ENCODE measurements at regions not wholly inside any gene's neighbourhood (a gene's known extent, or its start where the extent isn't known, plus 50 kb on each side); places are given as distances from the start of the nearest gene placed in this dataset.
"Not testable (repeated sequence)": the region's sequence is repeated elsewhere in the genome, so short reads cannot be mapped to it uniquely, and the experiment has no call there.

GRCh38 chr5:50898966-50899365 is 232.5 kb downstream of the PARP8 start:
- DNase-seq (ENCODE audit: low spot score) = no peak

GRCh38 chr5:50900952-50901510 is 234.6 kb downstream of the PARP8 start:
- no peak for DNase-seq (ENCODE audit: low spot score)

GRCh38 chr5:50903651-50904050 is 237.2 kb downstream of the PARP8 start:
- no peak for DNase-seq (ENCODE audit: low spot score)

GRCh38 chr5:50905996-50906570 is 239.6 kb downstream of the PARP8 start:
- DNase-seq (ENCODE audit: low spot score) = no peak

- DNase-seq (ENCODE audit: low spot score) = not testable (repeated sequence)
Observed at GRCh38 chr5:50920160-50920559, 253.7 kb downstream of the PARP8 start.

- DNase-seq (ENCODE audit: low spot score) = no peak
Observed at GRCh38 chr5:50921366-50922133, 255.1 kb downstream of the PARP8 start.

GRCh38 chr5:50922134-50922941 is 255.9 kb downstream of the PARP8 start:
- DNase-seq (ENCODE audit: low spot score) = not testable (repeated sequence)

GRCh38 chr5:50922942-50923767 is 256.7 kb downstream of the PARP8 start:
- no peak for DNase-seq (ENCODE audit: low spot score)

- DNase-seq (ENCODE audit: low spot score) = no peak
Observed at GRCh38 chr5:50923768-50924494, 257.5 kb downstream of the PARP8 start.

GRCh38 chr5:50927953-50928352 is 261.5 kb downstream of the PARP8 start:
- no peak for DNase-seq (ENCODE audit: low spot score)

- DNase-seq (ENCODE audit: low spot score) = no peak
Observed at GRCh38 chr5:50929174-50929573, 262.7 kb downstream of the PARP8 start.

GRCh38 chr5:50934343-50934742 is 267.9 kb downstream of the PARP8 start:
- no peak for DNase-seq (ENCODE audit: low spot score)

GRCh38 chr5:50945139-50945538 is 278.7 kb downstream of the PARP8 start:
- no peak for DNase-seq (ENCODE audit: low spot score)

GRCh38 chr5:50947906-50948683 is 281.7 kb downstream of the PARP8 start:
- peak; percentile 11 for DNase-seq (ENCODE audit: low spot score)

- no peak for DNase-seq (ENCODE audit: low spot score)
Observed at GRCh38 chr5:50953290-50953689, 286.9 kb downstream of the PARP8 start.

- DNase-seq (ENCODE audit: low spot score) = peak; percentile 54
Observed at GRCh38 chr5:50958852-50959457, 292.5 kb downstream of the PARP8 start.

GRCh38 chr5:50962934-50963872 is 296.8 kb downstream of the PARP8 start:
- peak; percentile 75 for DNase-seq (ENCODE audit: low spot score)

GRCh38 chr5:50963971-50964745 is 297.7 kb downstream of the PARP8 start:
- DNase-seq (ENCODE audit: low spot score) = peak; percentile 17

All from cerebellar cortex (tissue), 1 donor.